ENCODE measurements at regions not wholly inside any gene's neighbourhood (a gene's known extent, or its start where the extent isn't known, plus 50 kb on each side); places are given as distances from the start of the nearest gene placed in this dataset.

- TF ChIP-seq ZNF281 (CRISPR knock-in tag; IDR thresholded peaks at IDR 0.05): no peak
- TF ChIP-seq, protein P1, sequence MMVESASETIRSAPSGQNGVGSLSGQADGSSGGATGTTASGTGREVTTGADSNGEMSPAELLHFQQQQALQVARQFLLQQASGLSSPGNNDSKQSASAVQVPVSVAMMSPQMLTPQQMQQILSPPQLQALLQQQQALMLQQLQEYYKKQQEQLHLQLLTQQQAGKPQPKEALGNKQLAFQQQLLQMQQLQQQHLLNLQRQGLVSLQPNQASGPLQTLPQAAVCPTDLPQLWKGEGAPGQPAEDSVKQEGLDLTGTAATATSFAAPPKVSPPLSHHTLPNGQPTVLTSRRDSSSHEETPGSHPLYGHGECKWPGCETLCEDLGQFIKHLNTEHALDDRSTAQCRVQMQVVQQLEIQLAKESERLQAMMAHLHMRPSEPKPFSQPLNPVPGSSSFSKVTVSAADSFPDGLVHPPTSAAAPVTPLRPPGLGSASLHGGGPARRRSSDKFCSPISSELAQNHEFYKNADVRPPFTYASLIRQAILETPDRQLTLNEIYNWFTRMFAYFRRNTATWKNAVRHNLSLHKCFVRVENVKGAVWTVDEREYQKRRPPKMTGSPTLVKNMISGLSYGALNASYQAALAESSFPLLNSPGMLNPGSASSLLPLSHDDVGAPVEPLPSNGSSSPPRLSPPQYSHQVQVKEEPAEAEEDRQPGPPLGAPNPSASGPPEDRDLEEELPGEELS (CRISPR knock-in tag; IDR thresholded peaks at IDR 0.05): no peak
- no peak for TF ChIP-seq MXD4 (CRISPR knock-in tag; IDR thresholded peaks at IDR 0.05; ENCODE audit: borderline replicate concordance)
- no peak for TF ChIP-seq NR2C2 (CRISPR knock-in tag; IDR thresholded peaks at IDR 0.05)
- TF ChIP-seq, protein P2, sequence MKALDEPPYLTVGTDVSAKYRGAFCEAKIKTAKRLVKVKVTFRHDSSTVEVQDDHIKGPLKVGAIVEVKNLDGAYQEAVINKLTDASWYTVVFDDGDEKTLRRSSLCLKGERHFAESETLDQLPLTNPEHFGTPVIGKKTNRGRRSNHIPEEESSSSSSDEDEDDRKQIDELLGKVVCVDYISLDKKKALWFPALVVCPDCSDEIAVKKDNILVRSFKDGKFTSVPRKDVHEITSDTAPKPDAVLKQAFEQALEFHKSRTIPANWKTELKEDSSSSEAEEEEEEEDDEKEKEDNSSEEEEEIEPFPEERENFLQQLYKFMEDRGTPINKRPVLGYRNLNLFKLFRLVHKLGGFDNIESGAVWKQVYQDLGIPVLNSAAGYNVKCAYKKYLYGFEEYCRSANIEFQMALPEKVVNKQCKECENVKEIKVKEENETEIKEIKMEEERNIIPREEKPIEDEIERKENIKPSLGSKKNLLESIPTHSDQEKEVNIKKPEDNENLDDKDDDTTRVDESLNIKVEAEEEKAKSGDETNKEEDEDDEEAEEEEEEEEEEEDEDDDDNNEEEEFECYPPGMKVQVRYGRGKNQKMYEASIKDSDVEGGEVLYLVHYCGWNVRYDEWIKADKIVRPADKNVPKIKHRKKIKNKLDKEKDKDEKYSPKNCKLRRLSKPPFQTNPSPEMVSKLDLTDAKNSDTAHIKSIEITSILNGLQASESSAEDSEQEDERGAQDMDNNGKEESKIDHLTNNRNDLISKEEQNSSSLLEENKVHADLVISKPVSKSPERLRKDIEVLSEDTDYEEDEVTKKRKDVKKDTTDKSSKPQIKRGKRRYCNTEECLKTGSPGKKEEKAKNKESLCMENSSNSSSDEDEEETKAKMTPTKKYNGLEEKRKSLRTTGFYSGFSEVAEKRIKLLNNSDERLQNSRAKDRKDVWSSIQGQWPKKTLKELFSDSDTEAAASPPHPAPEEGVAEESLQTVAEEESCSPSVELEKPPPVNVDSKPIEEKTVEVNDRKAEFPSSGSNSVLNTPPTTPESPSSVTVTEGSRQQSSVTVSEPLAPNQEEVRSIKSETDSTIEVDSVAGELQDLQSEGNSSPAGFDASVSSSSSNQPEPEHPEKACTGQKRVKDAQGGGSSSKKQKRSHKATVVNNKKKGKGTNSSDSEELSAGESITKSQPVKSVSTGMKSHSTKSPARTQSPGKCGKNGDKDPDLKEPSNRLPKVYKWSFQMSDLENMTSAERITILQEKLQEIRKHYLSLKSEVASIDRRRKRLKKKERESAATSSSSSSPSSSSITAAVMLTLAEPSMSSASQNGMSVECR (CRISPR knock-in tag; IDR thresholded peaks at IDR 0.05; ENCODE audit: borderline replicate concordance): no peak
These were observed 203.8 kb downstream of the CASP12 start (continued) for GRCh38 chr11:104694259-104695064.

DNA sequence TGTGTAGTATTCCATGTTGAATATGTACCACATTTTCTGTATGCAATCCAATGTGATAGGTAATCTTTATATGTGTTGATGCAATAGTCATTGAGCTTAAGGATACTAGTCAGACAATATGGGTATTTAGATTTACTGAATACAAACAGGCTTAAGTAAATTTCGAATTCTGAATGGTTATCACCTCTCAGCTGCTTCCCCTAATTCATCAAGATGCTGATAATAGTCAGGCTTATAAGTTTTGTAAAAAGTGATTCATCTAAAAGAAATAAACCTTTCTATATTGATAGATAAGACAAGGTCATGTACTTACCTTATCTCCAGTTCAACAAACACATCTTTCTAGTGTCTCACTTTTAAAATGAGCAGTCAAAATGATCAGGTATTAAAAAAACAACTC is 205.5 kb downstream of the CASP12 start:
- H3K27me3 Mint-ChIP-seq (ENCODE audit: low read depth): no peaks in the 10 kb centered on the region
- H3K4me1 Mint-ChIP-seq: peaks cover 27% of the 10 kb centered on the region
- peaks cover 10% of the 10 kb centered on the region for H3K9me3 Mint-ChIP-seq
- CTCF ChIA-PET: no interaction called here
- H3K36me3 Mint-ChIP-seq: peaks cover 8% of the 10 kb centered on the region
- TF ChIP-seq ATF1 (CRISPR knock-in tag; IDR thresholded peaks at IDR 0.05) (no peak), CDX4 (CRISPR knock-in tag; IDR thresholded peaks at IDR 0.05; ENCODE audit: borderline replicate concordance) (no peak)
- H3K27ac Mint-ChIP-seq: no peak overlapping the region
- DNase-seq (ENCODE audit: low spot score): no peak
- ATAC-seq: no peak
- no peak overlapping the region for H3K4me3 Mint-ChIP-seq
- POLR2A ChIA-PET: no interaction called here

DNA sequence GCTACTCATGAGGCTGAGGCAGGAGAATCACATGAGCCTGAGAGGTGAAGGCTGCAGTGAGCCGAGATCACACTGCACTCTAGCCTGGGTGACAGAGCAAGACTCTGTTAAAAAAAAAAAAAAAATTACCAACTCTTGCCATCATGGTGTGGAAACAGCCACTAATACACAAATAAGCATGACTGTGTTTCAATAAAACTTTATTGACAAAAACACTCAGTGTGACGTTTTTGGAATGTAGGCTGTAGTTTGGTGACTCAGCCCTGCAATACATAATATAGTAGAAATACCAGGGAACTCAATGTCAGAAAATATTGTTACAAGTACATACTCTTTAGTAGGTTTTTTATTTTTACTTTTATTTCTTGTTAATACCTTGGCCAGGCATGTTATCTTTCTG is 207.1 kb downstream of the CASP12 start:
- no peak for DNase-seq (ENCODE audit: low spot score)
- no peak for ATAC-seq
- Mint-ChIP-seq H3K27ac (no peak overlapping the region), H3K4me3 (no peak overlapping the region), H3K27me3 (ENCODE audit: low read depth) (no peaks in the 10 kb centered on the region), H3K4me1 (peaks cover 42% of the 10 kb centered on the region), H3K36me3 (peaks cover 8% of the 10 kb centered on the region), H3K9me3 (peaks cover 10% of the 10 kb centered on the region)
- ChIA-PET POLR2A (no interaction called here), CTCF (no interaction called here)
- TF ChIP-seq EMX1 (CRISPR knock-in tag; IDR thresholded peaks at IDR 0.05) (no peak), ESRRA (CRISPR knock-in tag; IDR thresholded peaks at IDR 0.05; ENCODE audit: borderline replicate concordance) (no peak), ZNF512 (CRISPR knock-in tag; IDR thresholded peaks at IDR 0.05; ENCODE audit: borderline replicate concordance) (no peak), ZNF219 (CRISPR knock-in tag; IDR thresholded peaks at IDR 0.05; ENCODE audit: borderline replicate concordance) (no peak), CBFB (CRISPR knock-in tag; IDR thresholded peaks at IDR 0.05; ENCODE audit: low read depth) (no peak), ZNF671 (CRISPR knock-in tag; IDR thresholded peaks at IDR 0.05) (no peak), SMAD4 (CRISPR knock-in tag; IDR thresholded peaks at IDR 0.05) (no peak), MXD4 (CRISPR knock-in tag; IDR thresholded peaks at IDR 0.05; ENCODE audit: borderline replicate concordance) (no peak), NFE2L1 (CRISPR knock-in tag; IDR thresholded peaks at IDR 0.05) (no peak), SMAD3 (CRISPR knock-in tag; IDR thresholded peaks at IDR 0.05; ENCODE audit: borderline replicate concordance) (no peak)
- TF ChIP-seq, protein P3, sequence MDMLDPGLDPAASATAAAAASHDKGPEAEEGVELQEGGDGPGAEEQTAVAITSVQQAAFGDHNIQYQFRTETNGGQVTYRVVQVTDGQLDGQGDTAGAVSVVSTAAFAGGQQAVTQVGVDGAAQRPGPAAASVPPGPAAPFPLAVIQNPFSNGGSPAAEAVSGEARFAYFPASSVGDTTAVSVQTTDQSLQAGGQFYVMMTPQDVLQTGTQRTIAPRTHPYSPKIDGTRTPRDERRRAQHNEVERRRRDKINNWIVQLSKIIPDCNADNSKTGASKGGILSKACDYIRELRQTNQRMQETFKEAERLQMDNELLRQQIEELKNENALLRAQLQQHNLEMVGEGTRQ (CRISPR knock-in tag; IDR thresholded peaks at IDR 0.05): no peak
- TF ChIP-seq, protein P4, sequence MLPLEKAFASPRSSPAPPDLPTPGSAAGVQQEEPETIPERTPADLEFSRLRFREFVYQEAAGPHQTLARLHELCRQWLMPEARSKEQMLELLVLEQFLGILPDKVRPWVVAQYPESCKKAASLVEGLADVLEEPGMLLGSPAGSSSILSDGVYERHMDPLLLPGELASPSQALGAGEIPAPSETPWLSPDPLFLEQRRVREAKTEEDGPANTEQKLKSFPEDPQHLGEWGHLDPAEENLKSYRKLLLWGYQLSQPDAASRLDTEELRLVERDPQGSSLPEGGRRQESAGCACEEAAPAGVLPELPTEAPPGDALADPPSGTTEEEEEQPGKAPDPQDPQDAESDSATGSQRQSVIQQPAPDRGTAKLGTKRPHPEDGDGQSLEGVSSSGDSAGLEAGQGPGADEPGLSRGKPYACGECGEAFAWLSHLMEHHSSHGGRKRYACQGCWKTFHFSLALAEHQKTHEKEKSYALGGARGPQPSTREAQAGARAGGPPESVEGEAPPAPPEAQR (CRISPR knock-in tag; IDR thresholded peaks at IDR 0.05): no peak
